Astrocyte of the spinal cord (primary cell): ENCODE measurements at regions not wholly inside any gene's neighbourhood (a gene's known extent, or its start where the extent isn't known, plus 50 kb on each side); places are given as distances from the start of the nearest gene placed in this dataset.

Experiments used
- DNase-seq: peaks from one replicate; pipeline ENCODE4 v3.0.0; 2011; ENCODE audit warnings: low read depth, low spot score
- H3K4me3 ChIP-seq: 2 replicates; pipeline ENCODE4 v1.5.1; 2011; ENCODE audit warnings: low read depth, mild to moderate bottlenecking, low read length, moderate library complexity
- in situ Hi-C: cut with HindIII; loops from 2 replicates; pipeline ENCODE4 v1.10.0; 2017; ENCODE audit warnings: low sequenced_read_pairs
- TF ChIP-seq, protein P1 (sequence below): IDR thresholded peaks from 2 replicates; pipeline ENCODE4 v1.5.1; 2012; ENCODE audit warnings: low read depth, mild to moderate bottlenecking, low read length, inconsistent platforms

DNA sequence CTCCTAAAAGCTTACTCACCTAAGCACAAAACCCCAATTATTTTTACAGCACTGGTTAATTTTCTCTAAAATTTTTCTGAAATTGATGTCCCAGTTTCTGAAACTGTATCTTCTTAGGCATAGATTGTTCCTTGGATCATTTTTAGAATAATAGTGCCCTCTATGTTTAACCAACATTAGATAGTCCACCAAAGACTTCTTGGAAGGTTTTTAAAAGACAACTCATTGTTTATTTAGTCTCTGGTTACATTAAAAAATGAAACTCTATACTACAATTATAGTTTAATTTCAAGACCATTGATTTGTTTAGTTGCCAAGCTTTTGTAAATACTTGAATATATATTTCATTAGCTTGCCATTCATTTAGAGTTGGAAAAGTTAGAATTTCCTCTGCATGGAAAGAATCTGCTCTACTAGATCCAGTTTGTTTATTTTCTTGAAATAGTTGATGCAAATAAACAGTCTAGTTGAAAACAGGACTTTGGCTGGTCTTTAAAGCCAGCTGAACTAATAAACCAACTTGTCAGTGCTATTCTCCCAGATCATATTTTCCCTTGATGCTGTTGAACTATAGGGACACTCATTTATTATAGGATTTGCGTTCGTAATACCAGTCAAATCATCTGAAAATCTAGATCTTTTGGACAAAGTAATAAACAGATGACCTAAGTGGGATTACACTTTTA, 990.5 kb downstream of the TLE1 start:
- no peak overlapping the region for H3K4me3 ChIP-seq
- DNase-seq = peak; percentile 18
- TF ChIP-seq, protein P1, sequence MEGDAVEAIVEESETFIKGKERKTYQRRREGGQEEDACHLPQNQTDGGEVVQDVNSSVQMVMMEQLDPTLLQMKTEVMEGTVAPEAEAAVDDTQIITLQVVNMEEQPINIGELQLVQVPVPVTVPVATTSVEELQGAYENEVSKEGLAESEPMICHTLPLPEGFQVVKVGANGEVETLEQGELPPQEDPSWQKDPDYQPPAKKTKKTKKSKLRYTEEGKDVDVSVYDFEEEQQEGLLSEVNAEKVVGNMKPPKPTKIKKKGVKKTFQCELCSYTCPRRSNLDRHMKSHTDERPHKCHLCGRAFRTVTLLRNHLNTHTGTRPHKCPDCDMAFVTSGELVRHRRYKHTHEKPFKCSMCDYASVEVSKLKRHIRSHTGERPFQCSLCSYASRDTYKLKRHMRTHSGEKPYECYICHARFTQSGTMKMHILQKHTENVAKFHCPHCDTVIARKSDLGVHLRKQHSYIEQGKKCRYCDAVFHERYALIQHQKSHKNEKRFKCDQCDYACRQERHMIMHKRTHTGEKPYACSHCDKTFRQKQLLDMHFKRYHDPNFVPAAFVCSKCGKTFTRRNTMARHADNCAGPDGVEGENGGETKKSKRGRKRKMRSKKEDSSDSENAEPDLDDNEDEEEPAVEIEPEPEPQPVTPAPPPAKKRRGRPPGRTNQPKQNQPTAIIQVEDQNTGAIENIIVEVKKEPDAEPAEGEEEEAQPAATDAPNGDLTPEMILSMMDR = no peak
- in situ Hi-C loops = no loop called here

DNA sequence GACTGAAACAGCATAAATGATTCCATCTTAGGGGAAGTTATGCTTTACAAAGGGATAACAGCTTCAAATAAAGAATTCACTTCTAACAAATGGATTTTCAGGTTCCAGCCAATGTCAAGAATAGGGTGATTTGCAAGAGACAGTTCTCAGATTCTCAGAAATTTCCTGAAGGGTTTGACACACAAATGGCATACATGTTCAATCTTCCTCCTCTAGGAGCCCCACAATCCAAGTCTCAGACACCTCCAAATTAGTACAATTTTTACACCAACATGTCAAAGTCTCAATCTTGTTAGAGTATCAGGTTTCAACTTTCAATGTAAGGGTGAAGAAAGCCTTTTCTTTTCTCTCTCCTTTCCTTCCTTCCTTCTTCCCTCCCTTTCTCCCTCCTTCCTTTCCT, 996.6 kb downstream of the TLE1 start:
- TF ChIP-seq, protein P1 = no peak
- in situ Hi-C loops = no loop called here
- no peak overlapping the region for H3K4me3 ChIP-seq
- DNase-seq = no peak

DNA sequence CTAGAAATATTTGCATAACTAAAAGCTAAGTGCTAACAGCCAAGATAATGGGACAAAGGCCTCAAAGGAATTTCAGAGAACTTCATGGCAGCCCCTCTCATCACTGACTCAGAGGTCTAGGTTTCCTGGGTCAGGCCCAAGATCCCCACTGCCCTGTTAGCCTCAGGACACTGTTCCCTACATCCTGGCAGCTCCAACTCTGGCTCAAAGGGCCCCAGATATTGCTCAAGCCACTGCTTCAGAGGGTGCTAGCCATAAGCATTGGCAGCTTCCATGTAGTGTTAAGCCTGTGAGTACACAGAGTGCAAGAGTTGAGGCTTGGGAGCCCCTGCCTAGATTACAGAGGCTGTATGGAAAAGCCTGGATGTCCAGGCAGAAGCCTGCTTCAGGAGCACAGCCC, 998.1 kb downstream of the TLE1 start:
- no peak for DNase-seq
- TF ChIP-seq, protein P1 = no peak
- H3K4me3 ChIP-seq = no peak overlapping the region
- in situ Hi-C loops = no loop called here

DNA sequence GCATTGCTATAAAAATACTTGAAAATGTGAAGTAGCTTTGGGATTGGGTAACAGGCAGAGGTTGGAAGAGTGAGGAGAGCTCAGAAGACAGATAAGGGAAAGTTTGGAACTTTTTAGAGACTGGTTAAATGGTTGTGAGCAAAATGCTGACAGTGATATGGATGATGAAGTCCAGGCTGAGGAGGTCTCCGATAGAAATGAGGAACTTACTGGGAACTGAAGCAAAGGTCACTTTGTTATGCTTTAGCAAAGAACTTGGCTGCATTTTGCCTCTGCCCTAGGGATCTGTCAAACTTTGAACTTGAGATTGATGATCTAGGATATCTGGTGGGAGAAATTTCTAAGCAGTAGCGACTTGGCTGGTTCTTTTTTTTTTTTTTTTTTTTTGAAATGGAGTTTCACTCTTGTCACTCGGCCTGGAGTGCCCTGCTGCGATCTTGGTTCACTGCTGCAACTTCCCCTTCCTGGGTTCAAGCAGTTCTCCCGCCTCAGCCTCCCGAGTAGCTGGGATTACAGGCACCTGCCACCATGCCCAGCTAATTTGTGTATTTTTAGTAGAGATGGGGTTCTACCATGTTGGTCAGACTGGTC, 998.9 kb downstream of the TLE1 start:
- no peak for DNase-seq
- H3K4me3 ChIP-seq = no peak overlapping the region
- TF ChIP-seq, protein P1 = no peak
- in situ Hi-C loops = no loop called here

DNA sequence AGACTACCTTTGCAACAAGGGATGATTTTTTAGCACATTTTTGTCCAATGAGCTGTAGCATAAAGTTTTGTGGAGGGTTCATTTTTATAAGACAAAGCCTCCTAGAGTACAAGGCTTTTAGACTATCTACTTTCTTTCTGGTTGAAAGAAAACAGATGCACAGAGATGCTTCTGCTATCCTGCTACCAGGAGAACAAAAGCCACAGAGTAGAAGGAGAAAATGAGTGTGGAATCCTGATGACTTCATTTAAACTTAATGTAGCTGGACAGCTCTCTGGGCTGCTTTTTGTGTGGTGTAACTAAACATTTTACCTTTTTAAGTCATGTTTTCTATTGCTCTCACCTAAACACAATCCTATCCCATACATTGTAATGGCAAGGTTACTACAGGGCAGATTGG, 1009.4 kb downstream of the TLE1 start:
- no peak for DNase-seq
- no peak overlapping the region for H3K4me3 ChIP-seq
- TF ChIP-seq, protein P1 = no peak
- in situ Hi-C loops = no loop called here

DNA sequence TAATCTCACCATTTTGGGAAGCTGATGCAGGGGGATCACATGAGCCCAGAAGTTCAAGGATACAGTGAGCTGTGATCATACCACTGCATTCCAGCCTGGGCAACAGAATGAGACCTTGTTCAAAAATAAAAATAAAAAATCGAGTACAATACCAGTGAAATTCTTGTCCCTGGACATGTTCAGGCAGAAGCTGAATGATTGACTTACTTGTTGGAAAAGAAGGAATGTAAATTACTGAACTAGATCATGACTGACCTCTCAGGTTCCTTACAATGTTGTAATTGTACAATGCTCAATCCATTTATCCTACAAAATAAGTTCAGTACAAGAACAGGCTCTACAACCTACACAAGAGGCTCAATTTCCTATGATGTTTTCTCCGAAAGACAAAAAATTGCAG, 1010.4 kb downstream of the TLE1 start:
- H3K4me3 ChIP-seq = no peak overlapping the region
- TF ChIP-seq, protein P1 = no peak
- in situ Hi-C loops = no loop called here
- no peak for DNase-seq
